ENCODE measurements at regions not wholly inside any gene's neighbourhood (a gene's known extent, or its start where the extent isn't known, plus 50 kb on each side); places are given as distances from the start of the nearest gene placed in this dataset.

- no peak for TF ChIP-seq EZH2phosphoT487 (IDR thresholded peaks at IDR 0.05)
- TF ChIP-seq EZH2 (IDR thresholded peaks at IDR 0.05) = no peak
- no peak for TF ChIP-seq CTCF (IDR thresholded peaks at IDR 0.05)
- Histone ChIP-seq H2AFZ (replicated peaks) (no peak overlapping the region), H3K9ac (no peak overlapping the region), H3K27me3 (peaks cover 99% of the 10 kb centered on the region), H3K36me3 (no peaks in the 10 kb centered on the region), H3F3A (ENCODE audit: low read depth) (no peaks in the 10 kb centered on the region), H3K79me2 (ENCODE audit: low read depth) (no peaks in the 10 kb centered on the region), H3K4me2 (no peak overlapping the region), H3K4me1 (peaks cover 4% of the 10 kb centered on the region), H3K27ac (no peak overlapping the region), H4K20me1 (ENCODE audit: low read depth) (peaks cover 26% of the 10 kb centered on the region), H3K9me3 (ENCODE audit: low read depth) (no peaks in the 10 kb centered on the region), H3K4me3 (no peak overlapping the region)
- H3K27me3 Mint-ChIP-seq (ENCODE audit: insufficient read depth, low read depth) = peaks cover 6% of the 10 kb centered on the region
- peaks cover 15% of the 10 kb centered on the region for H3K4me1 Mint-ChIP-seq
- DNase-seq (ENCODE audit: low spot score) = no peak
- no peaks in the 10 kb centered on the region for H3K9me3 Mint-ChIP-seq
- no peak overlapping the region for H3K27ac Mint-ChIP-seq
- no peaks in the 10 kb centered on the region for H3K36me3 Mint-ChIP-seq
- H3K4me3 Mint-ChIP-seq = no peak overlapping the region
Observed at GRCh38 chr2:118772487-118773200, 74.8 kb downstream of the EN1 start.

- no peaks in the 10 kb centered on the region for H3K9me3 ChIP-seq (ENCODE audit: low read depth)
- Mint-ChIP-seq H3K4me3 (no peak overlapping the region), H3K9me3 (no peaks in the 10 kb centered on the region), H3K4me1 (peaks cover 8% of the 10 kb centered on the region), H3K36me3 (no peaks in the 10 kb centered on the region), H3K27me3 (ENCODE audit: insufficient read depth, low read depth) (peaks cover 2% of the 10 kb centered on the region), H3K27ac (no peak overlapping the region)
- peaks cover 14% of the 10 kb centered on the region for H4K20me1 ChIP-seq (ENCODE audit: low read depth)
- H3F3A ChIP-seq (ENCODE audit: low read depth) = no peaks in the 10 kb centered on the region
- peaks cover 4% of the 10 kb centered on the region for H3K4me1 ChIP-seq
- DNase-seq (ENCODE audit: low spot score) = no peak
- H2AFZ ChIP-seq (replicated peaks) = no peak overlapping the region
- no peaks in the 10 kb centered on the region for H3K36me3 ChIP-seq
- no peaks in the 10 kb centered on the region for H3K79me2 ChIP-seq (ENCODE audit: low read depth)
- no peak overlapping the region for H3K4me2 ChIP-seq
- H3K27me3 ChIP-seq = peaks cover 100% of the 10 kb centered on the region
- no peak overlapping the region for H3K27ac ChIP-seq
- H3K9ac ChIP-seq = no peak overlapping the region
- TF ChIP-seq EZH2phosphoT487 (IDR thresholded peaks at IDR 0.05) (no peak), EZH2 (IDR thresholded peaks at IDR 0.05) (no peak), CTCF (IDR thresholded peaks at IDR 0.05) (no peak)
- H3K4me3 ChIP-seq = no peak overlapping the region
Observed at GRCh38 chr2:118769707-118770400, 77.6 kb downstream of the EN1 start.

GRCh38 chr2:118766871-118767270, 80.6 kb downstream of the EN1 start:
- Histone ChIP-seq H4K20me1 (ENCODE audit: low read depth) (no peaks in the 10 kb centered on the region), H3K9me3 (ENCODE audit: low read depth) (no peaks in the 10 kb centered on the region), H3K27me3 (peaks cover 100% of the 10 kb centered on the region), H3K36me3 (no peaks in the 10 kb centered on the region), H3K4me3 (no peak overlapping the region), H3K79me2 (ENCODE audit: low read depth) (no peaks in the 10 kb centered on the region), H3K9ac (no peak overlapping the region), H3K27ac (no peak overlapping the region), H3K4me1 (no peaks in the 10 kb centered on the region), H2AFZ (replicated peaks) (no peak overlapping the region), H3K4me2 (no peak overlapping the region), H3F3A (ENCODE audit: low read depth) (no peaks in the 10 kb centered on the region)
- no peak overlapping the region for H3K27ac Mint-ChIP-seq
- H3K4me1 Mint-ChIP-seq = peaks cover 9% of the 10 kb centered on the region
- TF ChIP-seq EZH2 (IDR thresholded peaks at IDR 0.05) = no peak
- TF ChIP-seq CTCF (IDR thresholded peaks at IDR 0.05) = no peak
- no peak for TF ChIP-seq EZH2phosphoT487 (IDR thresholded peaks at IDR 0.05)
- DNase-seq (ENCODE audit: low spot score) = no peak
- no peaks in the 10 kb centered on the region for H3K36me3 Mint-ChIP-seq
- no peak overlapping the region for H3K4me3 Mint-ChIP-seq
- peaks cover 2% of the 10 kb centered on the region for H3K27me3 Mint-ChIP-seq (ENCODE audit: insufficient read depth, low read depth)
- no peaks in the 10 kb centered on the region for H3K9me3 Mint-ChIP-seq

All from neural progenitor cell (in vitro differentiated cells).